ENCODE measurements at regions not wholly inside any gene's neighbourhood (a gene's known extent, or its start where the extent isn't known, plus 50 kb on each side); places are given as distances from the start of the nearest gene placed in this dataset.

GRCh38 chr5:112608975-112609374 lies 128.7 kb upstream of the APC start:
- Mint-ChIP-seq H3K4me3 (no peak overlapping the region), H3K27ac (no peak overlapping the region), H3K27me3 (ENCODE audit: low read depth) (no peaks in the 10 kb centered on the region), H3K9me3 (no peaks in the 10 kb centered on the region), H3K36me3 (no peaks in the 10 kb centered on the region), H3K4me1 (peaks cover 20% of the 10 kb centered on the region)
- DNase-seq (ENCODE audit: low spot score) (no peak), ATAC-seq (no peak)
- TF ChIP-seq SP1 (CRISPR knock-in tag; conservative IDR thresholded peaks at IDR 0.05), result no peak
- no peak for TF ChIP-seq IRF1 (CRISPR knock-in tag; IDR thresholded peaks at IDR 0.05)
- no peak for TF ChIP-seq ATF2 (CRISPR knock-in tag; IDR thresholded peaks at IDR 0.05; ENCODE audit: borderline replicate concordance, low read depth)
- ChIA-PET CTCF (interaction anchor here (3.4 kb wide), 1 partner anchor 117 kb away, joined by 15 read pairs; no protein-coding TSS in a partner anchor), POLR2A (no interaction called here)

- no peaks in the 10 kb centered on the region for H3K9me3 Mint-ChIP-seq
- H3K27me3 Mint-ChIP-seq (ENCODE audit: low read depth), result no peaks in the 10 kb centered on the region
- TF ChIP-seq ZBTB43 (CRISPR knock-in tag; IDR thresholded peaks at IDR 0.05), result no peak
- TF ChIP-seq IRF2 (CRISPR knock-in tag; IDR thresholded peaks at IDR 0.05; ENCODE audit: borderline replicate concordance, low read depth), result no peak
- TF ChIP-seq MYBL2 (CRISPR knock-in tag; IDR thresholded peaks at IDR 0.05), result no peak
- TF ChIP-seq ZMAT4 (CRISPR knock-in tag; IDR thresholded peaks at IDR 0.05), result no peak
- no peak for TF ChIP-seq E2F1 (CRISPR knock-in tag; IDR thresholded peaks at IDR 0.05)
- TF ChIP-seq PRDM15 (CRISPR knock-in tag; IDR thresholded peaks at IDR 0.05), result no peak
- no peak for TF ChIP-seq PREB (CRISPR knock-in tag; IDR thresholded peaks at IDR 0.05; ENCODE audit: borderline replicate concordance)
- no peak for TF ChIP-seq SMAD3 (CRISPR knock-in tag; IDR thresholded peaks at IDR 0.05; ENCODE audit: borderline replicate concordance)
- TF ChIP-seq EMX1 (CRISPR knock-in tag; IDR thresholded peaks at IDR 0.05), result no peak
- TF ChIP-seq E2F4 (CRISPR knock-in tag; IDR thresholded peaks at IDR 0.05; ENCODE audit: borderline replicate concordance, low read depth), result no peak
- TF ChIP-seq ZNF232 (CRISPR knock-in tag; IDR thresholded peaks at IDR 0.05), result no peak
- no peak overlapping the region for H3K4me3 Mint-ChIP-seq
- no peak overlapping the region for H3K27ac Mint-ChIP-seq
- ATAC-seq, result no peak
- ChIA-PET POLR2A (no interaction called here), CTCF (interaction anchor here (0.8 kb wide), 1 partner anchor 83 kb away, joined by 5 read pairs; no protein-coding TSS in a partner anchor)
- H3K36me3 Mint-ChIP-seq, result no peaks in the 10 kb centered on the region
- no peak for DNase-seq (ENCODE audit: low spot score)
- H3K4me1 Mint-ChIP-seq, result 0 out of 2 replicates have a peak, but pooled peaks cover 5% of the 10 kb centered on the region
These were observed 125.0 kb upstream of the APC start for GRCh38 chr5:112612663-112613062.

All from WTC11 (cell line).